H1 (cell line): ENCODE measurements at regions not wholly inside any gene's neighbourhood (a gene's known extent, or its start where the extent isn't known, plus 50 kb on each side); places are given as distances from the start of the nearest gene placed in this dataset.

Source experiments
- EP300 ChIP-seq, 2 experiments: IDR thresholded peaks; 1 replicate in 1 of 2; 2 replicates in 1 of 2; pipeline ENCODE4 v1.6.1; 2011 to 2012; ENCODE audit warnings: low read depth in 2 of 2, low read length in 2 of 2, mild to moderate bottlenecking in 2 of 2, borderline replicate concordance in 1 of 2, inconsistent platforms in 1 of 2, moderate library complexity in 1 of 2
- SP1 ChIP-seq: IDR thresholded peaks from 2 replicates; pipeline ENCODE4 v1.6.1; 2011; ENCODE audit warnings: low read depth, low read length

DNA sequence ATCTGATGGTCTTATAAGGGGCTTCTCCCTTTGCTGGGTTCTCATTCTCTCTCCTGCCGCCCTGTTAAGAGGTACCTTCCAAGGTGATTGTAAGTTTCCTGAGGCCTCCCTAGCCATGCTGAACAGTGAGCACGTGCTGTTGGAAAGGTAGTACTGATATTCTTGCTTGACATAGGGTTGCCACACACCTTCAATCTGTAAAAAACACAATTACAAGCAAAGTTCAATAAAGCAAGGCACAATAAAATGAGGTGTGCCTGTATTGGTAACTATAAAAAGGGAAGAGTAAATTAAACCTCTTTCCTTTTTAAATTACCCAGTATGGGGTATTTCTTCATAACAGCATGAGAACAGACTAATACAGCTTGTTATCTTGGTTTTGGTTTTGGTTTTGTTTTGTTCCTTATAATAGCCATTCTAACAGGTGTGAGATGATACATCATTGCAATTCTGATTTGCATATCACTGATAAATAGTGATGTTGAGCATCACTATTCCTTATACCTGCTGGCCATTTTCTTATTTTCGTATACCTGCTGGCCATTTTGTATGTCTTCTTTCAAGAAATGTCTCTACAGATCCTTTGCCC is 164.9 kb upstream of the TRIM24 start (continued):
- TF ChIP-seq EP300 (IDR thresholded peaks at IDR 0.05; ENCODE audit: borderline replicate concordance in 1 of 2, low read depth in 2 of 2, low read length in 2 of 2) (no peak), SP1 (no peak)
